ENCODE measurements at regions not wholly inside any gene's neighbourhood (a gene's known extent, or its start where the extent isn't known, plus 50 kb on each side); places are given as distances from the start of the nearest gene placed in this dataset.

- no peak overlapping the region for H3K4me3 ChIP-seq (ENCODE audit: low read depth, low read length)
- in situ Hi-C loops (cut with HindIII; ENCODE audit: low sequenced_read_pairs), result no loop called here
- TF ChIP-seq CTCF (IDR thresholded peaks at IDR 0.05; ENCODE audit: low read depth, low read length, missing control alignments), result no peak
- DNase-seq (ENCODE audit: low read depth), result no peak
Measured at GRCh38 chr10:78856421-78856820, 212.3 kb upstream of the ZMIZ1 start.

GRCh38 chr10:78857193-78857592, 211.6 kb upstream of the ZMIZ1 start:
- TF ChIP-seq CTCF (IDR thresholded peaks at IDR 0.05; ENCODE audit: low read depth, low read length, missing control alignments), result no peak
- DNase-seq (ENCODE audit: low read depth), result no peak
- in situ Hi-C loops (cut with HindIII; ENCODE audit: low sequenced_read_pairs), result no loop called here
- no peak overlapping the region for H3K4me3 ChIP-seq (ENCODE audit: low read depth, low read length)

- no peak overlapping the region for H3K4me3 ChIP-seq (ENCODE audit: low read depth, low read length)
- no peak for DNase-seq (ENCODE audit: low read depth)
- no peak for TF ChIP-seq CTCF (IDR thresholded peaks at IDR 0.05; ENCODE audit: low read depth, low read length, missing control alignments)
- in situ Hi-C loops (cut with HindIII; ENCODE audit: low sequenced_read_pairs), result no loop called here
Measured at GRCh38 chr10:78859266-78859665, 209.5 kb upstream of the ZMIZ1 start.

- in situ Hi-C loops (cut with HindIII; ENCODE audit: low sequenced_read_pairs), result no loop called here
- no peak for TF ChIP-seq CTCF (IDR thresholded peaks at IDR 0.05; ENCODE audit: low read depth, low read length, missing control alignments)
- no peak for DNase-seq (ENCODE audit: low read depth)
- no peak overlapping the region for H3K4me3 ChIP-seq (ENCODE audit: low read depth, low read length)
Measured at GRCh38 chr10:78859769-78860168, 209.0 kb upstream of the ZMIZ1 start.

GRCh38 chr10:78860260-78860914, 208.4 kb upstream of the ZMIZ1 start:
- TF ChIP-seq CTCF (IDR thresholded peaks at IDR 0.05; ENCODE audit: low read depth, low read length, missing control alignments), result no peak
- no peak for DNase-seq (ENCODE audit: low read depth)
- in situ Hi-C loops (cut with HindIII; ENCODE audit: low sequenced_read_pairs), result no loop called here
- no peak overlapping the region for H3K4me3 ChIP-seq (ENCODE audit: low read depth, low read length)

GRCh38 chr10:78861529-78862327, 207.0 kb upstream of the ZMIZ1 start:
- no peak for DNase-seq (ENCODE audit: low read depth)
- TF ChIP-seq CTCF (IDR thresholded peaks at IDR 0.05; ENCODE audit: low read depth, low read length, missing control alignments), result no peak
- H3K4me3 ChIP-seq (ENCODE audit: low read depth, low read length), result no peak overlapping the region
- in situ Hi-C loops (cut with HindIII; ENCODE audit: low sequenced_read_pairs), result no loop called here
